Activated T-cell treated with anti-CD3 and anti-CD28 coated beads for 1 hour (primary cell): ENCODE measurements at regions not wholly inside any gene's neighbourhood (a gene's known extent, or its start where the extent isn't known, plus 50 kb on each side); places are given as distances from the start of the nearest gene placed in this dataset.
"Not testable (repeated sequence)": the region's sequence is repeated elsewhere in the genome, so short reads cannot be mapped to it uniquely, and the experiment has no call there.

Experiments
- DNase-seq: peaks from one replicate; pipeline ENCODE4 v3.0.0-alpha.2; 2020; ENCODE audit warnings: low read depth

- not testable (repeated sequence) for DNase-seq
These were observed 169.7 kb upstream of the KCTD7 start for GRCh38 chr7:66458991-66459390.

- not testable (repeated sequence) for DNase-seq
These were observed 168.8 kb upstream of the KCTD7 start for GRCh38 chr7:66459783-66460413.

- DNase-seq = no peak
These were observed 167.7 kb upstream of the KCTD7 start for GRCh38 chr7:66460921-66461361.

- DNase-seq = not testable (repeated sequence)
These were observed 167.3 kb upstream of the KCTD7 start for GRCh38 chr7:66461397-66461796.

GRCh38 chr7:66462831-66463230 lies 165.8 kb upstream of the KCTD7 start:
- DNase-seq = not testable (repeated sequence)

- no peak for DNase-seq
These were observed 164.6 kb upstream of the KCTD7 start for GRCh38 chr7:66464059-66464458.

GRCh38 chr7:66466081-66466600 lies 162.5 kb upstream of the KCTD7 start:
- no peak for DNase-seq

GRCh38 chr7:66467887-66468286 lies 160.8 kb upstream of the KCTD7 start:
- DNase-seq = no peak

GRCh38 chr7:66473064-66473463 lies 155.6 kb upstream of the KCTD7 start:
- DNase-seq = not testable (repeated sequence)

GRCh38 chr7:66474441-66474840 lies 154.2 kb upstream of the KCTD7 start:
- no peak for DNase-seq

GRCh38 chr7:66476056-66476455 lies 152.6 kb upstream of the KCTD7 start:
- DNase-seq = not testable (repeated sequence)

GRCh38 chr7:66477822-66478397 lies 150.8 kb upstream of the KCTD7 start:
- DNase-seq = not testable (repeated sequence)

GRCh38 chr7:66481229-66481628 lies 147.5 kb upstream of the KCTD7 start:
- DNase-seq = not testable (repeated sequence)

- DNase-seq = not testable (repeated sequence)
These were observed 139.6 kb upstream of the KCTD7 start for GRCh38 chr7:66489065-66489464.

- DNase-seq = not testable (repeated sequence)
These were observed 138.9 kb upstream of the KCTD7 start for GRCh38 chr7:66489741-66490140.

GRCh38 chr7:66490979-66491378 lies 137.7 kb upstream of the KCTD7 start:
- DNase-seq = not testable (repeated sequence)

- DNase-seq = not testable (repeated sequence)
These were observed 136.3 kb upstream of the KCTD7 start for GRCh38 chr7:66492405-66492804.

- peak; percentile 92 for DNase-seq
These were observed 135.2 kb upstream of the KCTD7 start for GRCh38 chr7:66493235-66494205.

GRCh38 chr7:66497346-66497745 lies 131.3 kb upstream of the KCTD7 start:
- DNase-seq = no peak

- no peak for DNase-seq
These were observed 128.6 kb upstream of the KCTD7 start for GRCh38 chr7:66500087-66500486.

GRCh38 chr7:66502230-66503035 lies 126.2 kb upstream of the KCTD7 start:
- DNase-seq = no peak

GRCh38 chr7:66503036-66503370 lies 125.7 kb upstream of the KCTD7 start:
- DNase-seq = no peak
